SH-SY5Y (cell line): ENCODE measurements at regions not wholly inside any gene's neighbourhood (a gene's known extent, or its start where the extent isn't known, plus 50 kb on each side); places are given as distances from the start of the nearest gene placed in this dataset.

ENCODE experiments used
- GATA2 ChIP-seq: IDR thresholded peaks from 2 replicates; pipeline ENCODE4 v1.6.1; 2011; ENCODE audit warnings: mild to moderate bottlenecking, low read depth, low read length
- GATA3 ChIP-seq: IDR thresholded peaks from 2 replicates; pipeline ENCODE4 v1.6.1; 2011; ENCODE audit warnings: low read depth, mild to moderate bottlenecking, low read length, moderate library complexity

GRCh38 chrX:6456196-6456595, 78.7 kb downstream of the VCX3A start:
- no peak for TF ChIP-seq GATA3
- TF ChIP-seq GATA2, result no peak
